HCT116 (cell line): ENCODE measurements at regions not wholly inside any gene's neighbourhood (a gene's known extent, or its start where the extent isn't known, plus 50 kb on each side); places are given as distances from the start of the nearest gene placed in this dataset.

ENCODE experiments used
- ATAC-seq: fragments of 200-7000 bp; cut with Tn5 transposase; 2 replicates; pipeline ENCODE4 v1.9.1; 2020; ENCODE audit warnings: mild to moderate bottlenecking, moderate library complexity
- BruUV-seq: library from RNA; stranded (reverse); fragments of 400-500 nt; replicated peaks from 2 replicates; lab custom pipeline; 2021; lab: Mats Ljungman, UMichigan
- CTCF ChIA-PET: fragments of 300-600 bp; sonication (Branson Sonifier 250); formaldehyde crosslinking; loops from one replicate; lab custom pipeline; 2021; ENCODE audit warnings: antibody characterized with exemption; lab: Charles Lee
- POLR2A ChIA-PET: fragments of 300-600, 350-600 bp; sonication (Branson Sonifier 250); formaldehyde crosslinking; loops from one replicate; lab custom pipeline; 2021; ENCODE audit warnings: antibody characterized with exemption; lab: Charles Lee
- RAD21 ChIA-PET, 2 experiments: fragments of 300-600 bp; sonication (Branson Sonifier 250); formaldehyde crosslinking; loops; one replicate each; lab custom pipeline; 2023; ENCODE audit warnings: low total read pairs in 2 of 2; ENCODE audit not compliant: uncharacterized antibody in 2 of 2, unreplicated experiment in 2 of 2, low non-redundant PET in 1 of 2; lab: Charles Lee
- DNase-seq: peaks from one replicate; pipeline ENCODE4 v3.0.0-alpha.2; 2010; ENCODE audit warnings: low read depth, low spot score
- H2AFZ ChIP-seq: fragments of 200-600 bp; shearing (Covaris generic), sonication (generic); 2 replicates; pipeline ENCODE4 v1.6.1; 2017; ENCODE audit warnings: low read depth, mixed run types, mixed read lengths, antibody characterized with exemption, low read length; ENCODE audit not compliant: poor library complexity, severe bottlenecking
- H3K27ac ChIP-seq: 2 replicates; pipeline ENCODE4 v1.5.1; 2012; ENCODE audit warnings: low read depth, low read length
- H3K27me3 ChIP-seq: fragments of 200-600 bp; sonication (generic); 2 replicates; pipeline ENCODE4 v1.6.1; 2016; ENCODE audit warnings: mixed run types, low read length, mixed read lengths; ENCODE audit not compliant: insufficient read depth
- H3K36me3 ChIP-seq, 2 experiments: fragments of 200-500 bp in 1 of 2; fragments of 200-600 bp in 1 of 2; sonication (Bioruptor generic) in 1 of 2; sonication (generic) in 1 of 2; 2 replicates each; pipeline versions ENCODE4 v1.5.1 to v1.6.1; 2014 to 2016; ENCODE audit warnings: low read length in 2 of 2, inconsistent platforms in 1 of 2, mixed read lengths in 1 of 2, mixed run types in 1 of 2; ENCODE audit not compliant: insufficient read depth in 2 of 2, control insufficient read depth in 1 of 2
- H3K4me1 ChIP-seq, 2 experiments: fragments of 200-600 bp in 1 of 2; sonication (generic) in 1 of 2; 2 replicates each; pipeline versions ENCODE4 v1.5.1 to v1.6.1; 2012 to 2017; ENCODE audit warnings: low read length in 2 of 2, inconsistent platforms in 1 of 2, mild to moderate bottlenecking in 1 of 2, mixed read lengths in 1 of 2, mixed run types in 1 of 2, moderate library complexity in 1 of 2; ENCODE audit not compliant: insufficient read depth in 2 of 2, control insufficient read depth in 1 of 2
- H3K4me2 ChIP-seq: fragments of 200-600 bp; sonication (generic); 2 replicates; pipeline ENCODE4 v1.6.1; 2017; ENCODE audit warnings: mixed run types, low read length, mixed read lengths
- H3K4me3 ChIP-seq, 2 experiments: fragments of 200-600 bp in 1 of 2; sonication (generic) in 1 of 2; replicated peaks in 1 of 2; 2 replicates each; pipeline ENCODE4 v1.5.1; 2011 to 2016; ENCODE audit warnings: low read length in 2 of 2, control low read depth in 1 of 2, low read depth in 1 of 2, mild to moderate bottlenecking in 1 of 2, mixed read lengths in 1 of 2, mixed run types in 1 of 2
- H3K79me2 ChIP-seq: fragments of 200-600 bp; sonication (generic); 2 replicates; pipeline ENCODE4 v1.6.1; 2017; ENCODE audit warnings: mild to moderate bottlenecking, mixed run types, low read length, moderate library complexity, mixed read lengths; ENCODE audit not compliant: insufficient read depth
- H3K9ac ChIP-seq: fragments of 200-600 bp; sonication (generic); 2 replicates; pipeline ENCODE4 v1.6.1; 2016; ENCODE audit warnings: low read length, mixed read lengths
- H3K9me2 ChIP-seq: fragments of 200-600 bp; sonication (generic), shearing (Covaris generic); 2 replicates; pipeline ENCODE4 v1.6.1; 2017; ENCODE audit warnings: mixed run types, mild to moderate bottlenecking, moderate library complexity; ENCODE audit not compliant: insufficient read depth
- H3K9me3 ChIP-seq, 2 experiments: fragments of 200-500 bp in 1 of 2; fragments of 200-600 bp in 1 of 2; sonication (Bioruptor generic) in 1 of 2; sonication (generic) in 1 of 2; 2 replicates each; pipeline ENCODE4 v1.6.1; 2014 to 2017; ENCODE audit warnings: low read length in 2 of 2, mixed read lengths in 2 of 2, inconsistent platforms in 1 of 2, low read depth in 1 of 2, mild to moderate bottlenecking in 1 of 2, mixed run types in 1 of 2, moderate library complexity in 1 of 2; ENCODE audit not compliant: control insufficient read depth in 1 of 2, insufficient read depth in 1 of 2
- H4K20me1 ChIP-seq: fragments of 200-600 bp; sonication (generic), shearing (Covaris generic); 2 replicates; pipeline ENCODE4 v1.6.1; 2017; ENCODE audit warnings: mixed run types, mild to moderate bottlenecking, moderate library complexity; ENCODE audit not compliant: insufficient read depth
- CBX3 ChIP-seq: IDR thresholded peaks from 2 replicates; pipeline ENCODE4 v1.6.1; 2012; ENCODE audit warnings: low read depth
- FOSL1 ChIP-seq: IDR thresholded peaks from 2 replicates; pipeline ENCODE4 v1.6.1; 2012; ENCODE audit warnings: low read depth
- SIN3A ChIP-seq: IDR thresholded peaks from 2 replicates; pipeline ENCODE4 v1.6.1; 2012; ENCODE audit warnings: low read depth
- SRF ChIP-seq: IDR thresholded peaks from 2 replicates; pipeline ENCODE4 v1.6.1; 2012; ENCODE audit warnings: low read depth
- ZNF274 ChIP-seq: fragments of 200-500 bp; sonication (Bioruptor generic); IDR thresholded peaks from 2 replicates; pipeline ENCODE4 v1.6.1; 2014; ENCODE audit warnings: mild to moderate bottlenecking, low read depth, low read length, inconsistent platforms
- intact Hi-C: fragments of 100-400 bp; cut with micrococcal nuclease; formaldehyde crosslinking; loops from 2 replicates; pipeline ENCODE4 v1.10.0; 2022
- TF ChIP-seq, protein P1 (sequence below): IDR thresholded peaks from 2 replicates; pipeline ENCODE4 v1.6.1; 2011; ENCODE audit warnings: mild to moderate bottlenecking, low read length, moderate library complexity; ENCODE audit not compliant: insufficient replicate concordance; ENCODE audit errors: extremely low read depth
- TF ChIP-seq, protein P2 (sequence below): IDR thresholded peaks from 2 replicates; pipeline ENCODE4 v1.6.1; 2012

DNA sequence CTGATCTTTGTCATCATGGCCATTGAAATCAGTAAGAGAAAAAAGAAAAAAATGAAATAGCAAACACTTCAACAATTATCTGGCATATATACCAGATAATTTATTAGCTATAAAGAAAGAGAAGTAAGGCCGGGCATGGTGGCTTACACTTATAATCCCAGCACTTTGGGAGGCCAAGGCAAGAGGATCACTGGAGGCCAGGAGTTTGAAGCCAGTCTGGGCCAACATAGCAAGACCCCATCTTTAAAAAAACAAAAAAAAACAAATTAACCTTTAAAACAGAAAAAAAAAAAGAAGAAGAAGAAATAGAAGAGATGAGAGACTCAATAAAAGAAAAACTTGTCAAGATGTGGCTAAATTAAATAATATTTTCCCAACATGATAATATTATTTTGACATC lies 61.6 kb upstream of the TGIF1 start:
- POLR2A ChIA-PET, result interaction anchor here (1.0 kb wide), 1 partner anchor 236 kb away, joined by 3 read pairs; no protein-coding TSS in a partner anchor

DNA sequence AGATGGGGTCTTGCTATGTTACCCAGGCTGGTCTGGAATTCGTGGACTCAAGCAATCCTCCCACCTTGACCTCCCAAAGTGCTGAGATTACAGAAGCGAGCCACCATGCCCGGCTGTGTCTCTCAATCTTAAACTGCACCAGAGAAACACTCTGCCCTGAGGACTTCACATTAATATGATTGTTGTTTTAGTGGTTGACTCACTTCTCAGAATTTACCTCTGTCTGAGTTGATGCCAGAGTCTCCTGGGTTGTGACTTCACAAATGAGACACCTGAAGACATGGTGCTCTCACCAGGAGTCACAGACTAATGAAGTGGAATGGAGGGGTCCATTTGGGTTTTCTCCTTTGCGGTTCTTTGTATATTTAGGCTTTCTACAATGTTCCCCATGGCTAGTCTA lies 61.0 kb upstream of the TGIF1 start:
- CTCF ChIA-PET, result no interaction called here
- no peak for ATAC-seq

More for the DNA sequence above, 61.6 kb upstream of the TGIF1 start:
- Histone ChIP-seq H2AFZ (no peak overlapping the region), H3K9ac (no peak overlapping the region), H3K4me1 (peaks cover 3 to 4% of the 10 kb centered on the region in 2 experiments; a peak in 2 of 4 replicates), H3K79me2 (no peaks in the 10 kb centered on the region), H3K27me3 (no peaks in the 10 kb centered on the region), H3K9me2 (no peaks in the 10 kb centered on the region), H3K4me3 (no peak overlapping the region), H3K4me2 (no peak overlapping the region), H3K9me3 (no peaks in the 10 kb centered on the region), H3K27ac (no peak overlapping the region), H4K20me1 (no peaks in the 10 kb centered on the region), H3K36me3 (no peaks in the 10 kb centered on the region)
- ATAC-seq (no peak), DNase-seq (no peak)
- ChIA-PET CTCF (interaction anchor here (1.1 kb wide), 1 partner anchor 607 kb away, joined by 3 read pairs; no protein-coding TSS in a partner anchor), RAD21 (no interaction called here)
- TF ChIP-seq SIN3A, result no peak
- TF ChIP-seq FOSL1, result no peak
- no peak for TF ChIP-seq ZNF274
- intact Hi-C loops, result loop anchor here (10.0 kb wide), 1 partner anchor 56 kb away; no protein-coding TSS in a partner anchor
- no TSS peak for BruUV-seq

More for the DNA sequence above, 61.0 kb upstream of the TGIF1 start:
- Histone ChIP-seq H3K4me2 (no peak overlapping the region), H2AFZ (no peak overlapping the region), H3K4me1 (peaks cover 3 to 4% of the 10 kb centered on the region in 2 experiments; a peak in 2 of 4 replicates), H4K20me1 (no peaks in the 10 kb centered on the region), H3K9ac (no peak overlapping the region), H3K27me3 (no peaks in the 10 kb centered on the region), H3K36me3 (no peaks in the 10 kb centered on the region), H3K9me3 (no peaks in the 10 kb centered on the region), H3K4me3 (no peak overlapping the region), H3K27ac (no peak overlapping the region), H3K9me2 (no peaks in the 10 kb centered on the region), H3K79me2 (no peaks in the 10 kb centered on the region)
- RAD21 ChIA-PET, result no interaction called here
- POLR2A ChIA-PET, result interaction anchor here (0.6 kb wide), 1 partner anchor 213 kb away, joined by 4 read pairs; no protein-coding TSS in a partner anchor
- TF ChIP-seq, protein P1, sequence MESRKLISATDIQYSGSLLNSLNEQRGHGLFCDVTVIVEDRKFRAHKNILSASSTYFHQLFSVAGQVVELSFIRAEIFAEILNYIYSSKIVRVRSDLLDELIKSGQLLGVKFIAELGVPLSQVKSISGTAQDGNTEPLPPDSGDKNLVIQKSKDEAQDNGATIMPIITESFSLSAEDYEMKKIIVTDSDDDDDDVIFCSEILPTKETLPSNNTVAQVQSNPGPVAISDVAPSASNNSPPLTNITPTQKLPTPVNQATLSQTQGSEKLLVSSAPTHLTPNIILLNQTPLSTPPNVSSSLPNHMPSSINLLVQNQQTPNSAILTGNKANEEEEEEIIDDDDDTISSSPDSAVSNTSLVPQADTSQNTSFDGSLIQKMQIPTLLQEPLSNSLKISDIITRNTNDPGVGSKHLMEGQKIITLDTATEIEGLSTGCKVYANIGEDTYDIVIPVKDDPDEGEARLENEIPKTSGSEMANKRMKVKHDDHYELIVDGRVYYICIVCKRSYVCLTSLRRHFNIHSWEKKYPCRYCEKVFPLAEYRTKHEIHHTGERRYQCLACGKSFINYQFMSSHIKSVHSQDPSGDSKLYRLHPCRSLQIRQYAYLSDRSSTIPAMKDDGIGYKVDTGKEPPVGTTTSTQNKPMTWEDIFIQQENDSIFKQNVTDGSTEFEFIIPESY, result no peak
- TF ChIP-seq FOSL1, result no peak
- no peak for TF ChIP-seq CBX3
- no peak for TF ChIP-seq ZNF274
- TF ChIP-seq, protein P2, sequence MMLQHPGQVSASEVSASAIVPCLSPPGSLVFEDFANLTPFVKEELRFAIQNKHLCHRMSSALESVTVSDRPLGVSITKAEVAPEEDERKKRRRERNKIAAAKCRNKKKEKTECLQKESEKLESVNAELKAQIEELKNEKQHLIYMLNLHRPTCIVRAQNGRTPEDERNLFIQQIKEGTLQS, result no peak
- no peak for TF ChIP-seq SRF
- intact Hi-C loops, result loop anchor here (10.0 kb wide), 1 partner anchor 56 kb away; no protein-coding TSS in a partner anchor
- BruUV-seq, result no TSS peak
- DNase-seq, result no peak
